ENCODE measurements at regions not wholly inside any gene's neighbourhood (a gene's known extent, or its start where the extent isn't known, plus 50 kb on each side); places are given as distances from the start of the nearest gene placed in this dataset.

DNA sequence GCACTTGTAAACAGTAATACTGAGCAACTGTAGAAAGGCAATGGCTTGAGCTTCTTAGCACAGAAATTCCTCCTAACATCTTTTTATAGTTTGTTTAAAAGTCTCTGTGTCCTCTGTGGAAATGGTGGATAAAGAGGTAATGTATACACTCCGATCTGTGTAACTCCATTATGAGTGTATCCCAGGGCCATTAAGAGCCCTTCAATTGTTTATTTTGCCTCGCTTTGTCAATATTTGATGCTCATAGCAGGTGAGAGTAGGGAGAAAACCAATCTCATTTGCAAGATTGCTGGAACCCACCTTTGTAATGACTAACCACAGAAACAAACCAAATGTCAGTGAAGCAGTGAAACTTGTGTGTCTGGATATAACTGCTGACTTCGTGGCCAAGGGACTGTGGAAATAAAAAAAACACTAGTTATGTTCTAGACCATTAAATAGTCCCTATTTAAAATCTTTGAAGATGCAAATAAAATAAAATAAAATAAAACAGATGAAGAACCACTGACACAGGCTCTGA lies 598.2 kb upstream of the BOD1L1 start:
- no peak overlapping the region for H3K27ac ChIP-seq (ENCODE audit: low read depth)
- Mint-ChIP-seq H3K36me3 (ENCODE audit: low read depth) (peaks cover 4% of the 10 kb centered on the region; the same call in 2 of the 3 replicates), H3K27me3 (ENCODE audit: insufficient read depth, low read depth, poor library complexity) (peaks cover 11% of the 10 kb centered on the region), H3K4me1 (peaks cover 16% of the 10 kb centered on the region), H3K27ac (no peak overlapping the region), H3K9me3 (peaks cover 6% of the 10 kb centered on the region; the same call in 2 of the 3 replicates), H3K4me3 (no peak overlapping the region)
- no peaks in the 10 kb centered on the region for H4K20me1 ChIP-seq (replicated peaks; ENCODE audit: insufficient read depth)
- DNase-seq (ENCODE audit: low spot score) (no peak), ATAC-seq (no peak)
- H3K27me3 ChIP-seq (ENCODE audit: insufficient read depth): peaks cover 54% of the 10 kb centered on the region
- TF ChIP-seq ETS1 (IDR thresholded peaks at IDR 0.05) (no peak), CREB1 (CRISPR knock-in tag; IDR thresholded peaks at IDR 0.05; ENCODE audit: low read depth) (no peak), EZH2 (IDR thresholded peaks at IDR 0.05; ENCODE audit: low read depth, unreplicated experiment) (no peak)
- no peak overlapping the region; the same call in none of the 2 replicates for H3K4me2 ChIP-seq
- H3F3A ChIP-seq (replicated peaks; ENCODE audit: low read depth): no peaks in the 10 kb centered on the region
- H3K79me2 ChIP-seq (replicated peaks; ENCODE audit: insufficient read depth): no peaks in the 10 kb centered on the region
- 0 out of 2 replicates have a peak, but pooled peaks cover 3% of the 10 kb centered on the region for H3K36me3 ChIP-seq (ENCODE audit: insufficient read depth)
- no peak overlapping the region for H2AFZ ChIP-seq
- H3K9me2 ChIP-seq (ENCODE audit: insufficient read depth): peaks cover 10% of the 10 kb centered on the region; the same call in 1 of the 2 replicates
- H3K4me3 ChIP-seq: no peak overlapping the region
- H3K4me1 ChIP-seq (ENCODE audit: insufficient read depth): peaks cover 11% of the 10 kb centered on the region; the same call in 1 of the 2 replicates

DNA sequence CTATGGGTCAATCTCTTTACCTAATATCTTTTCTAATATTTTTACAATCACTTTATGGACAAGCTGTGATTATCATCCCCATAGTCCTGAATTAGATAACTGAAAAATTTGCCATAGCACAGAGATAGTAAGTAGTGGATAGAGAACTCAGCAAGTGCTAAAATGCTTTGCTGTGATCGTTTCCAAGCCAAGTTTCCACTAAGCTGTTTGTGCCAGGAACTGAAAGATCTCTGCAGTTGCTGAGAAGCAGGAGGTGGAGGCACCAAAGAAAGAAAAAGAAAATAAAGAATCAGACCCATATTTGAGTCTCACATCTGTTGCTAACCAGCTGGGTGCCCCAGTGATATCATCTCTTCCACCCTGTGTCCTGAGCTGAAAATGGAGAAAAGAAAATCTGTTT lies 605.6 kb upstream of the BOD1L1 start:
- Histone ChIP-seq H3K27me3 (ENCODE audit: insufficient read depth) (peaks cover 17% of the 10 kb centered on the region), H3K27ac (ENCODE audit: low read depth) (no peak overlapping the region), H4K20me1 (replicated peaks; ENCODE audit: insufficient read depth) (no peaks in the 10 kb centered on the region), H3K4me3 (no peak overlapping the region), H3K36me3 (ENCODE audit: insufficient read depth) (no peaks in the 10 kb centered on the region), H3K4me2 (no peak overlapping the region), H3K79me2 (replicated peaks; ENCODE audit: insufficient read depth) (no peaks in the 10 kb centered on the region), H3K4me1 (ENCODE audit: insufficient read depth) (no peaks in the 10 kb centered on the region), H3F3A (replicated peaks; ENCODE audit: low read depth) (no peaks in the 10 kb centered on the region), H3K9me2 (ENCODE audit: insufficient read depth) (0 out of 2 replicates have a peak, but pooled peaks cover 8% of the 10 kb centered on the region), H2AFZ (no peak overlapping the region)
- Mint-ChIP-seq H3K4me3 (no peak overlapping the region), H3K4me1 (no peaks in the 10 kb centered on the region), H3K9me3 (no peaks in the 10 kb centered on the region; the same call in 2 of the 3 replicates), H3K27me3 (ENCODE audit: insufficient read depth, low read depth, poor library complexity) (peaks cover 5% of the 10 kb centered on the region), H3K27ac (no peak overlapping the region), H3K36me3 (ENCODE audit: low read depth) (no peaks in the 10 kb centered on the region)
- ATAC-seq: no peak
- DNase-seq (ENCODE audit: low spot score): no peak
- TF ChIP-seq, protein P1, sequence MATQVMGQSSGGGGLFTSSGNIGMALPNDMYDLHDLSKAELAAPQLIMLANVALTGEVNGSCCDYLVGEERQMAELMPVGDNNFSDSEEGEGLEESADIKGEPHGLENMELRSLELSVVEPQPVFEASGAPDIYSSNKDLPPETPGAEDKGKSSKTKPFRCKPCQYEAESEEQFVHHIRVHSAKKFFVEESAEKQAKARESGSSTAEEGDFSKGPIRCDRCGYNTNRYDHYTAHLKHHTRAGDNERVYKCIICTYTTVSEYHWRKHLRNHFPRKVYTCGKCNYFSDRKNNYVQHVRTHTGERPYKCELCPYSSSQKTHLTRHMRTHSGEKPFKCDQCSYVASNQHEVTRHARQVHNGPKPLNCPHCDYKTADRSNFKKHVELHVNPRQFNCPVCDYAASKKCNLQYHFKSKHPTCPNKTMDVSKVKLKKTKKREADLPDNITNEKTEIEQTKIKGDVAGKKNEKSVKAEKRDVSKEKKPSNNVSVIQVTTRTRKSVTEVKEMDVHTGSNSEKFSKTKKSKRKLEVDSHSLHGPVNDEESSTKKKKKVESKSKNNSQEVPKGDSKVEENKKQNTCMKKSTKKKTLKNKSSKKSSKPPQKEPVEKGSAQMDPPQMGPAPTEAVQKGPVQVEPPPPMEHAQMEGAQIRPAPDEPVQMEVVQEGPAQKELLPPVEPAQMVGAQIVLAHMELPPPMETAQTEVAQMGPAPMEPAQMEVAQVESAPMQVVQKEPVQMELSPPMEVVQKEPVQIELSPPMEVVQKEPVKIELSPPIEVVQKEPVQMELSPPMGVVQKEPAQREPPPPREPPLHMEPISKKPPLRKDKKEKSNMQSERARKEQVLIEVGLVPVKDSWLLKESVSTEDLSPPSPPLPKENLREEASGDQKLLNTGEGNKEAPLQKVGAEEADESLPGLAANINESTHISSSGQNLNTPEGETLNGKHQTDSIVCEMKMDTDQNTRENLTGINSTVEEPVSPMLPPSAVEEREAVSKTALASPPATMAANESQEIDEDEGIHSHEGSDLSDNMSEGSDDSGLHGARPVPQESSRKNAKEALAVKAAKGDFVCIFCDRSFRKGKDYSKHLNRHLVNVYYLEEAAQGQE (IDR thresholded peaks at IDR 0.05; ENCODE audit: unreplicated experiment): no peak
- TF ChIP-seq JUNB (IDR thresholded peaks at IDR 0.05; ENCODE audit: unreplicated experiment): no peak
- TF ChIP-seq ZNF331 (CRISPR knock-in tag; IDR thresholded peaks at IDR 0.05; ENCODE audit: low read depth): no peak
- no peak for TF ChIP-seq ETS1 (IDR thresholded peaks at IDR 0.05)
- TF ChIP-seq POLR2AphosphoS5 (IDR thresholded peaks at IDR 0.05; ENCODE audit: low read depth): no peak
- TF ChIP-seq, protein P2, sequence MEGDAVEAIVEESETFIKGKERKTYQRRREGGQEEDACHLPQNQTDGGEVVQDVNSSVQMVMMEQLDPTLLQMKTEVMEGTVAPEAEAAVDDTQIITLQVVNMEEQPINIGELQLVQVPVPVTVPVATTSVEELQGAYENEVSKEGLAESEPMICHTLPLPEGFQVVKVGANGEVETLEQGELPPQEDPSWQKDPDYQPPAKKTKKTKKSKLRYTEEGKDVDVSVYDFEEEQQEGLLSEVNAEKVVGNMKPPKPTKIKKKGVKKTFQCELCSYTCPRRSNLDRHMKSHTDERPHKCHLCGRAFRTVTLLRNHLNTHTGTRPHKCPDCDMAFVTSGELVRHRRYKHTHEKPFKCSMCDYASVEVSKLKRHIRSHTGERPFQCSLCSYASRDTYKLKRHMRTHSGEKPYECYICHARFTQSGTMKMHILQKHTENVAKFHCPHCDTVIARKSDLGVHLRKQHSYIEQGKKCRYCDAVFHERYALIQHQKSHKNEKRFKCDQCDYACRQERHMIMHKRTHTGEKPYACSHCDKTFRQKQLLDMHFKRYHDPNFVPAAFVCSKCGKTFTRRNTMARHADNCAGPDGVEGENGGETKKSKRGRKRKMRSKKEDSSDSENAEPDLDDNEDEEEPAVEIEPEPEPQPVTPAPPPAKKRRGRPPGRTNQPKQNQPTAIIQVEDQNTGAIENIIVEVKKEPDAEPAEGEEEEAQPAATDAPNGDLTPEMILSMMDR (conservative IDR thresholded peaks at IDR 0.05; ENCODE audit: low read depth in 2 of 2): no peak
- no peak for TF ChIP-seq ZNF114 (CRISPR knock-in tag; IDR thresholded peaks at IDR 0.05)
- no peak for TF ChIP-seq CREB1 (CRISPR knock-in tag; IDR thresholded peaks at IDR 0.05; ENCODE audit: low read depth)

Data from GM23338 (cell line).